Tibial artery (tissue), 4 donors: ENCODE measurements at regions not wholly inside any gene's neighbourhood (a gene's known extent, or its start where the extent isn't known, plus 50 kb on each side); places are given as distances from the start of the nearest gene placed in this dataset.

Source experiments
- DNase-seq, 2 donors: peaks; one replicate each; pipeline ENCODE4 v3.0.0-alpha.2; 2019
- H3K27ac ChIP-seq, 2 donors: fragments of 200-600 bp; sonication (generic) in 1 of 2; 1 replicate in 1 of 2; 2 replicates in 1 of 2; pipeline ENCODE4 v1.5.1; 2018 to 2019; ENCODE audit warnings: mild to moderate bottlenecking in 1 of 2
- H3K27me3 ChIP-seq, 2 donors: fragments of 200-600 bp; sonication (generic) in 1 of 2; one replicate each; pipeline versions ENCODE4 v1.5.1 to v1.6.0; 2016 to 2019
- H3K36me3 ChIP-seq, 3 donors: fragments of 200-600 bp; sonication (generic) in 2 of 3; one replicate each; pipeline ENCODE4 v1.5.1; 2016 to 2019; ENCODE audit warnings: mild to moderate bottlenecking in 2 of 3
- H3K4me1 ChIP-seq, 4 donors: fragments of 200-600 bp; sonication (generic) in 2 of 4; 1 replicate in 3 of 4; 2 replicates in 1 of 4; pipeline ENCODE4 v1.5.1; 2016 to 2019
- H3K4me3 ChIP-seq, 2 donors: fragments of 200-600 bp; sonication (generic) in 1 of 2; 1 replicate in 1 of 2; 2 replicates in 1 of 2; pipeline ENCODE4 v1.5.1; 2018 to 2019; ENCODE audit warnings: mild to moderate bottlenecking in 2 of 2
- H3K9me3 ChIP-seq, 3 donors: fragments of 200-600 bp; sonication (generic) in 1 of 3; one replicate each; pipeline ENCODE4 v1.5.1; 2016 to 2019
- intact Hi-C: fragments of 100-400 bp; cut with DNase I; formaldehyde crosslinking; loops from one replicate; pipeline ENCODE4 v1.15.0; 2023; ENCODE audit warnings: low total_unique reads
- TF ChIP-seq, protein P1 (sequence below), 2 experiments: fragments of 200-600 bp in 1 of 2; fragments of 450-650 bp in 1 of 2; IDR thresholded peaks; one replicate each; pipeline ENCODE4 v1.5.1; 2017 to 2019; ENCODE audit warnings: antibody characterized with exemption in 2 of 2, mild to moderate bottlenecking in 1 of 2, moderate library complexity in 1 of 2

DNA sequence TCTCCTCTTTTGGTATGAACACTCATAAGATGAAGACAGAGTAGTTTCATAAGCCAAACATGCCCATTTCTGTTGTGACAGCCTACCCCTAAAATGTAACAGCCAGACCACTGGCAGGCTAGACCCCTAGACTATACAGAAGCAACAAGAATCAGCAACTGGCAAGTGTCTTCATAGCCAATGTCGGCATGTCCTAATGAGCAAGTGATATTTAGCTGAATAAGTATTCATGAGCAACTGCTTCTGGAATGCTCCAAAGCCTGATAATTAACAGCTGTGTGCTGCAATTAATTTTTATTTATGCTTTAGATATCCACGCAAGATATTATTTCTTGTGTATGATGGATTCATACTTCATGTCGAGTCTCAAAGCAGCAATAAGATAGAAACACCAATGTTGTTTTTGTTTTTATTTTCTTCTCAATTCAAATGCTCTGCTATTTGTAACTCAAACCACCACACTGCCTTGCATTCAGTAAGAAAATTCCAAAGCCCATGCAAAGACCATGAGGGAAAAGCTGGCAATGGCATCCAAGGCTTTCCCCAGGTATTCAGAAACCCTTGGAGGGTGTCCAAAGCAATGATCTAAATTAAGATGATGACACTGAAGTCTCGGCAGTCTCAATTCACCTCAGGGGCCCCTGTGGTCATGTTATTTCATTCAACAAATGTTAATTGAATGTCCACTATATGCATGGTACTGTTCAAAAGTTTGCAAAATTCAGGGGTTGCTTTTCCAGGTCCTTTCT is 167.7 kb upstream of the NECTIN3 start:
- no peak overlapping the region for H3K4me3 ChIP-seq
- no peaks in the 10 kb centered on the region for H3K9me3 ChIP-seq
- TF ChIP-seq, protein P1, sequence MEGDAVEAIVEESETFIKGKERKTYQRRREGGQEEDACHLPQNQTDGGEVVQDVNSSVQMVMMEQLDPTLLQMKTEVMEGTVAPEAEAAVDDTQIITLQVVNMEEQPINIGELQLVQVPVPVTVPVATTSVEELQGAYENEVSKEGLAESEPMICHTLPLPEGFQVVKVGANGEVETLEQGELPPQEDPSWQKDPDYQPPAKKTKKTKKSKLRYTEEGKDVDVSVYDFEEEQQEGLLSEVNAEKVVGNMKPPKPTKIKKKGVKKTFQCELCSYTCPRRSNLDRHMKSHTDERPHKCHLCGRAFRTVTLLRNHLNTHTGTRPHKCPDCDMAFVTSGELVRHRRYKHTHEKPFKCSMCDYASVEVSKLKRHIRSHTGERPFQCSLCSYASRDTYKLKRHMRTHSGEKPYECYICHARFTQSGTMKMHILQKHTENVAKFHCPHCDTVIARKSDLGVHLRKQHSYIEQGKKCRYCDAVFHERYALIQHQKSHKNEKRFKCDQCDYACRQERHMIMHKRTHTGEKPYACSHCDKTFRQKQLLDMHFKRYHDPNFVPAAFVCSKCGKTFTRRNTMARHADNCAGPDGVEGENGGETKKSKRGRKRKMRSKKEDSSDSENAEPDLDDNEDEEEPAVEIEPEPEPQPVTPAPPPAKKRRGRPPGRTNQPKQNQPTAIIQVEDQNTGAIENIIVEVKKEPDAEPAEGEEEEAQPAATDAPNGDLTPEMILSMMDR (IDR thresholded peaks at IDR 0.05): no peak
- H3K4me1 ChIP-seq: no peaks in the 10 kb centered on the region
- H3K27me3 ChIP-seq: no peaks in the 10 kb centered on the region
- DNase-seq: no peak
- no peak overlapping the region for H3K27ac ChIP-seq
- H3K36me3 ChIP-seq: no peaks in the 10 kb centered on the region
- intact Hi-C loops: no loop called here

DNA sequence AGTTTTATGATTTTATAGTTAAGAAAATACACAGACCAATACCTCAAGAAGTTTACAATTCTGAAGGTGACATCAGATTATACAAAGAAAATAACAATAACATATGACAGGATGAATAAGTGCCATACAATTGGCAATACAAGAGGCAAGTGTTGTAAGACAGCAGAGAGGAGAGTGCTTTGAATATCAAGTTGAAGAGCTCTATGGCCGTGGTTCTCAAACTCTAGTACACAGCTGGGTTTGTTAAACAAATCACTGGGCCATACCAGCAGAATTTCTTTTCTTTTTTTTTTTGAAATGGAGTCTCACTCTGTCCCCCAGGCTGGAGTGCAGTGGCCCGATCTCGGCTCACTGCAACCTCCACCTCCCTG is 167.1 kb upstream of the NECTIN3 start:
- no peak overlapping the region for H3K27ac ChIP-seq
- TF ChIP-seq, protein P1 (IDR thresholded peaks at IDR 0.05): no peak
- intact Hi-C loops: no loop called here
- no peaks in the 10 kb centered on the region for H3K27me3 ChIP-seq
- DNase-seq: no peak
- H3K9me3 ChIP-seq: no peaks in the 10 kb centered on the region
- H3K4me1 ChIP-seq: no peaks in the 10 kb centered on the region
- H3K36me3 ChIP-seq: no peaks in the 10 kb centered on the region
- H3K4me3 ChIP-seq: no peak overlapping the region

DNA sequence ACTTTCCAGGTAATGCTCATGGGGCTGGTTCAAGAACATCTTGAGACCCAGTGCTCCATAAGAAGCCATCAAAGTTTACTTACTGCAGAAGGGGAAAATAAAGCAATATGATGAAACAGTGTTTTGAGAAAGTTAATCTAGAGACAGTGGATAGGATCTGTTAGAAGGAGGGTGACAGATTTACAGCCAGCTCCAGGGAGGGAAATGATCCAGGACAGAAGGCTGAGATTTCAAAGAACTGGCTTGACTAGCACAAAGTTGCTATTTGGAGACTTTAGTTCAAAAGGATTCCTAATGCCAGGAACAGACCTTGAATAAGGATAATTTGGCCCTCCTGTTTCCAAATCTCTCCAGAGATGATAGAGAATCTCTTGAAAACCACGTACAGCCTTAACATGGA is 166.5 kb upstream of the NECTIN3 start:
- H3K4me1 ChIP-seq: no peaks in the 10 kb centered on the region
- no peak for DNase-seq
- TF ChIP-seq, protein P1 (IDR thresholded peaks at IDR 0.05): no peak
- H3K36me3 ChIP-seq: no peaks in the 10 kb centered on the region
- no peak overlapping the region for H3K27ac ChIP-seq
- no peaks in the 10 kb centered on the region for H3K27me3 ChIP-seq
- intact Hi-C loops: no loop called here
- no peaks in the 10 kb centered on the region for H3K9me3 ChIP-seq
- no peak overlapping the region for H3K4me3 ChIP-seq

DNA sequence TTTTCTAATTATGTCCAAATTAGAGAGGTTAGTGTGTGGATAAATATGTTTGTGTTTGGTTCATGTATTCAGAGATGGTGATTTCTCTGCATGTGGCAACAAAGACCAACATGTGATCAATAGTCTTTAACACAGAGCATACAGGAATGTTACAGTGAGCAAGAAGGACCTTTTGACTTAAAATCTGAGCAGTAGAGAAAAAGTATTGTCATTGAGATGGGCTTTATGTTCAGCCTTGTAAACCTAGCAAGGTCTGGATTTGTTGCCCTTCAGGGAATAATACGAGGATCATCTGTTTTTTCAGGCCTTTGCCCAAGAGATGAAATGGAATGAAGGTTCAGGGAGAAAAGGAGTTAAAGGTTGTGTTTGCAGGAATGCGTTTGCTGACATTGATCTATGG is 161.8 kb upstream of the NECTIN3 start:
- no peaks in the 10 kb centered on the region for H3K27me3 ChIP-seq
- TF ChIP-seq, protein P1 (IDR thresholded peaks at IDR 0.05): no peak
- DNase-seq: no peak
- no peaks in the 10 kb centered on the region for H3K4me1 ChIP-seq
- intact Hi-C loops: no loop called here
- H3K27ac ChIP-seq: no peak overlapping the region
- H3K36me3 ChIP-seq: no peaks in the 10 kb centered on the region
- no peak overlapping the region for H3K4me3 ChIP-seq
- H3K9me3 ChIP-seq: peaks cover 0 to 4% (median 0%) of the 10 kb centered on the region in 3 donors

DNA sequence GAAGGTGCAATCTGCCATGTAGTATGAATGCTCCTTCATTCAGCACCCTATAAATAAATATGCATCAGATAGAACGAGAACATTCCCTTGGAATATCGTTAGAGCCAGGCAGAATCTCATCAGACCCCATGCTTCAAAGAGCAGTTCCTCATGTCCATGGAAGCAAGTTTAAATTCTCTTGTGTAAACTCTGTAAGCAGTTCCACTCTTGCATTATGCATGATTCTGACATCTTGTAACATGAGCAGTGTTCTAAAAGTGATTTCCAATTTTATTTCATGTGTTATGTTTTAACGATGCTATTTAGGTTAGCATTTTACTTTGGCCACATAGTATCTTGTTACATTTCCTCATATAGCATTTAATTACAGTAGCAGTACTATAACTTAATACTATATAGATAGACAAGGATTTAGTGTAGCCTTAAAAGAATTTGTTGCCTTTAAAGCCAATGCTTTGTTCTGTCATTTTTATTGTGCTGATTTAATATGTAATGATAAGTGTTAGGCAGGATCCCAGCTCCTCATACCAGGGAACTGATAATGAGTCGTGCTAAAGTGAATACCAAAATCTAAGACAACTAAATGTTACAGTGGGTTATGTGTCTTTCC is 161.2 kb upstream of the NECTIN3 start:
- H3K27ac ChIP-seq: no peak overlapping the region
- intact Hi-C loops: no loop called here
- no peaks in the 10 kb centered on the region for H3K27me3 ChIP-seq
- no peak overlapping the region for H3K4me3 ChIP-seq
- no peak for DNase-seq
- H3K36me3 ChIP-seq: no peaks in the 10 kb centered on the region
- TF ChIP-seq, protein P1 (IDR thresholded peaks at IDR 0.05): no peak
- H3K9me3 ChIP-seq: peaks cover 0 to 4% (median 0%) of the 10 kb centered on the region in 3 donors
- no peaks in the 10 kb centered on the region for H3K4me1 ChIP-seq
